PFSK-1 (cell line): ENCODE measurements at regions not wholly inside any gene's neighbourhood (a gene's known extent, or its start where the extent isn't known, plus 50 kb on each side); places are given as distances from the start of the nearest gene placed in this dataset.

Source experiments
- FOXP2 ChIP-seq: optimal IDR thresholded peaks from 2 replicates; pipeline ENCODE3; 2011; ENCODE audit warnings: borderline replicate concordance, control low read depth, inconsistent platforms; ENCODE audit not compliant: insufficient read depth; ENCODE audit errors: extremely low read length, extremely low read depth
- POLR2AphosphoS5 ChIP-seq: IDR thresholded peaks from 2 replicates; pipeline ENCODE4 v1.6.1; 2012; ENCODE audit warnings: low read depth, mild to moderate bottlenecking, control low read depth, low read length, moderate library complexity
- SIN3A ChIP-seq: IDR thresholded peaks from 2 replicates; pipeline ENCODE4 v1.6.1; 2012; ENCODE audit warnings: mild to moderate bottlenecking, low read length, moderate library complexity, borderline replicate concordance; ENCODE audit not compliant: insufficient read depth
- TAF1 ChIP-seq: IDR thresholded peaks from 2 replicates; pipeline ENCODE4 v1.6.1; 2012; ENCODE audit warnings: low read length, control low read depth, borderline replicate concordance; ENCODE audit not compliant: insufficient read depth
- TF ChIP-seq, protein P1 (sequence below), 2 experiments: IDR thresholded peaks; 2 replicates each; pipeline versions ENCODE4 v1.6.1 to v1.8.0; 2011 to 2012; ENCODE audit warnings: low read depth in 2 of 2, low read length in 2 of 2, control low read depth in 1 of 2, inconsistent platforms in 1 of 2, mild to moderate bottlenecking in 1 of 2, moderate library complexity in 1 of 2; ENCODE audit not compliant: insufficient read depth in 1 of 2

- TF ChIP-seq SIN3A, result no peak
- no peak for TF ChIP-seq TAF1
- no peak for TF ChIP-seq POLR2AphosphoS5
- TF ChIP-seq, protein P1, sequence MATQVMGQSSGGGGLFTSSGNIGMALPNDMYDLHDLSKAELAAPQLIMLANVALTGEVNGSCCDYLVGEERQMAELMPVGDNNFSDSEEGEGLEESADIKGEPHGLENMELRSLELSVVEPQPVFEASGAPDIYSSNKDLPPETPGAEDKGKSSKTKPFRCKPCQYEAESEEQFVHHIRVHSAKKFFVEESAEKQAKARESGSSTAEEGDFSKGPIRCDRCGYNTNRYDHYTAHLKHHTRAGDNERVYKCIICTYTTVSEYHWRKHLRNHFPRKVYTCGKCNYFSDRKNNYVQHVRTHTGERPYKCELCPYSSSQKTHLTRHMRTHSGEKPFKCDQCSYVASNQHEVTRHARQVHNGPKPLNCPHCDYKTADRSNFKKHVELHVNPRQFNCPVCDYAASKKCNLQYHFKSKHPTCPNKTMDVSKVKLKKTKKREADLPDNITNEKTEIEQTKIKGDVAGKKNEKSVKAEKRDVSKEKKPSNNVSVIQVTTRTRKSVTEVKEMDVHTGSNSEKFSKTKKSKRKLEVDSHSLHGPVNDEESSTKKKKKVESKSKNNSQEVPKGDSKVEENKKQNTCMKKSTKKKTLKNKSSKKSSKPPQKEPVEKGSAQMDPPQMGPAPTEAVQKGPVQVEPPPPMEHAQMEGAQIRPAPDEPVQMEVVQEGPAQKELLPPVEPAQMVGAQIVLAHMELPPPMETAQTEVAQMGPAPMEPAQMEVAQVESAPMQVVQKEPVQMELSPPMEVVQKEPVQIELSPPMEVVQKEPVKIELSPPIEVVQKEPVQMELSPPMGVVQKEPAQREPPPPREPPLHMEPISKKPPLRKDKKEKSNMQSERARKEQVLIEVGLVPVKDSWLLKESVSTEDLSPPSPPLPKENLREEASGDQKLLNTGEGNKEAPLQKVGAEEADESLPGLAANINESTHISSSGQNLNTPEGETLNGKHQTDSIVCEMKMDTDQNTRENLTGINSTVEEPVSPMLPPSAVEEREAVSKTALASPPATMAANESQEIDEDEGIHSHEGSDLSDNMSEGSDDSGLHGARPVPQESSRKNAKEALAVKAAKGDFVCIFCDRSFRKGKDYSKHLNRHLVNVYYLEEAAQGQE (IDR thresholded peaks at IDR 0.05; ENCODE audit: insufficient read depth in 1 of 2, low read depth in 2 of 2, low read length in 2 of 2), result no peak
- no peak for TF ChIP-seq FOXP2
Observed at GRCh38 chr2:221337957-221338685, 234.0 kb downstream of the EPHA4 start.

DNA sequence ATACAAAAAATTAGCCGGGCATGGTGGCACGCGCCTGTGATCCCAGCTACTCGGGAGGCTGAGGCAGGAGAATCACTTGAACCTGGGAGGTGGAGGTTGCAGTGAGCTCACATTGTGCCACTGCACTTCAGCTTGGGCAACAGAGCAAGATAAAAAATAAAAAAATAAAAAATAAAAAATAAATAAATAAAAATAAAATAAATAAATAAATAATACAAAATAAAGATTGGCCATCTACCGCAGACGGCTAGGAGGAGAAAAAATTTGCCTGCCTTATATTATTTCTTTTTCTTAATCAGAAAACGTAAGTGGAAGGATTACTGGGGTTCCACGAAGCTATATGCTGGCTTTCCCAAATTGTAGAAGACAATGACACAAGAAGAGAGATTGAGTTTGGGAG is 229.7 kb downstream of the EPHA4 start:
- no peak for TF ChIP-seq TAF1
- no peak for TF ChIP-seq SIN3A
- TF ChIP-seq, protein P1 (IDR thresholded peaks at IDR 0.05; ENCODE audit: insufficient read depth in 1 of 2, low read depth in 2 of 2, low read length in 2 of 2), result no peak

DNA sequence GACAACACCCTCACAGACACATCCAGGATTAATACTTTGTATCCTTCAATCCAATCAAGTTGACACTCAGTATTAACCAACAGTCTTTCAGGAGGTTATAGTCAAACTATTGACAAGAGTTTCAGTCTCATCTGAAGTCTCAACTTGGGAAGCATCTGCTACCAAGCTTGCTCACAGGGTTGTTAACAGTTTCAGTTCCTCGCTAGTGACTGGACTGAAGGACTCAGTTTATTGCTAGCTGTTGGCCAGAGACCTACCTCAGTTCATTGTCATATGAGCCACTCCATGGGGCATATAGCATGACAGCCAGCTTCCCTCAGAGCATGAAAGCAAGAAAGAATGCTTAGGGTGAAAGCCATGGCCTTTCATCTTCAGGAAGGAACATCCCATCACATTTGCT is 228.6 kb downstream of the EPHA4 start:
- TF ChIP-seq SIN3A (no peak), POLR2AphosphoS5 (no peak), FOXP2 (no peak), TAF1 (no peak)
- TF ChIP-seq, protein P1 (IDR thresholded peaks at IDR 0.05; ENCODE audit: insufficient read depth in 1 of 2, low read depth in 2 of 2, low read length in 2 of 2), result no peak

GRCh38 chr2:221345516-221345915 is 226.6 kb downstream of the EPHA4 start:
- TF ChIP-seq POLR2AphosphoS5, result no peak
- no peak for TF ChIP-seq FOXP2
- no peak for TF ChIP-seq SIN3A
- TF ChIP-seq, protein P1 (IDR thresholded peaks at IDR 0.05; ENCODE audit: insufficient read depth in 1 of 2, low read depth in 2 of 2, low read length in 2 of 2), result no peak
- TF ChIP-seq TAF1, result no peak

- TF ChIP-seq, protein P1 (IDR thresholded peaks at IDR 0.05; ENCODE audit: insufficient read depth in 1 of 2, low read depth in 2 of 2, low read length in 2 of 2), result no peak
- no peak for TF ChIP-seq SIN3A
- TF ChIP-seq POLR2AphosphoS5, result no peak
- TF ChIP-seq TAF1, result no peak
- TF ChIP-seq FOXP2, result no peak
Observed at GRCh38 chr2:221346411-221346810, 225.7 kb downstream of the EPHA4 start.
